ENCODE measurements at regions not wholly inside any gene's neighbourhood (a gene's known extent, or its start where the extent isn't known, plus 50 kb on each side); places are given as distances from the start of the nearest gene placed in this dataset.
A peak's percentile ranks its signal among the peaks of the same experiment; 100 is the strongest.

DNA sequence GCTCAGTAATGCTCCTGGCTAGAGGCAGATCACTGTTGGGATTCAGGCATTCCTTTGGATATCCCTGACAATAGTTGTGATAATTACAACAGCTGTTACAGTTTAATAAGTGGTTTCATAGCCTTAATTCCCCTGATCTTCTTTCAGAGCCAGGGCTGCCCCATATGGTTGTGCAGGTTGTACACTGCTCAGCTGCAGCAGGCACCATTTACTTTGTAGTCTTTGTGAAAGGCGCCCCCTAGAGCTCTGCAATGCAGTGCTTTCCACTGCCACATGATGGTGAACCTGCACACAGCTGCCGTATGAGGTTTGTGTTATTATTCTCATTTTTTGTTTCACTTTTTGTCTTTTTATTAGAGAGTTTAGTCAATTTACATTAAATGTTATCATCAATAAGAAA, 239.1 kb downstream of the KCNS3 start:
- no peak overlapping the region for H4K5ac ChIP-seq (ENCODE audit: low read depth, low read length)
- no peaks in the 10 kb centered on the region for H3K79me1 ChIP-seq (ENCODE audit: low read depth in 1 of 2, low read length in 2 of 2)
- no peaks in the 10 kb centered on the region for H3K36me3 ChIP-seq (ENCODE audit: control insufficient read depth, insufficient read depth, low read length)
- H2AK5ac ChIP-seq (ENCODE audit: low read depth, low read length): no peak overlapping the region
- no CpG with 5 or more reads among the region's 2 CpGs for WGBS, 2 experiments (ENCODE audit: extremely low coverage in 2 of 2, insufficient read length in 1 of 2)
- no peak overlapping the region for H2BK120ac ChIP-seq (ENCODE audit: low read depth, low read length)
- ATAC-seq (ENCODE audit: low read depth) (peak; percentile 59), DNase-seq (peak; percentile 41)
- TF ChIP-seq, protein P1, sequence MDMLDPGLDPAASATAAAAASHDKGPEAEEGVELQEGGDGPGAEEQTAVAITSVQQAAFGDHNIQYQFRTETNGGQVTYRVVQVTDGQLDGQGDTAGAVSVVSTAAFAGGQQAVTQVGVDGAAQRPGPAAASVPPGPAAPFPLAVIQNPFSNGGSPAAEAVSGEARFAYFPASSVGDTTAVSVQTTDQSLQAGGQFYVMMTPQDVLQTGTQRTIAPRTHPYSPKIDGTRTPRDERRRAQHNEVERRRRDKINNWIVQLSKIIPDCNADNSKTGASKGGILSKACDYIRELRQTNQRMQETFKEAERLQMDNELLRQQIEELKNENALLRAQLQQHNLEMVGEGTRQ (IDR thresholded peaks at IDR 0.05; ENCODE audit: low read depth, low read length): no peak
- TF ChIP-seq, protein P2, sequence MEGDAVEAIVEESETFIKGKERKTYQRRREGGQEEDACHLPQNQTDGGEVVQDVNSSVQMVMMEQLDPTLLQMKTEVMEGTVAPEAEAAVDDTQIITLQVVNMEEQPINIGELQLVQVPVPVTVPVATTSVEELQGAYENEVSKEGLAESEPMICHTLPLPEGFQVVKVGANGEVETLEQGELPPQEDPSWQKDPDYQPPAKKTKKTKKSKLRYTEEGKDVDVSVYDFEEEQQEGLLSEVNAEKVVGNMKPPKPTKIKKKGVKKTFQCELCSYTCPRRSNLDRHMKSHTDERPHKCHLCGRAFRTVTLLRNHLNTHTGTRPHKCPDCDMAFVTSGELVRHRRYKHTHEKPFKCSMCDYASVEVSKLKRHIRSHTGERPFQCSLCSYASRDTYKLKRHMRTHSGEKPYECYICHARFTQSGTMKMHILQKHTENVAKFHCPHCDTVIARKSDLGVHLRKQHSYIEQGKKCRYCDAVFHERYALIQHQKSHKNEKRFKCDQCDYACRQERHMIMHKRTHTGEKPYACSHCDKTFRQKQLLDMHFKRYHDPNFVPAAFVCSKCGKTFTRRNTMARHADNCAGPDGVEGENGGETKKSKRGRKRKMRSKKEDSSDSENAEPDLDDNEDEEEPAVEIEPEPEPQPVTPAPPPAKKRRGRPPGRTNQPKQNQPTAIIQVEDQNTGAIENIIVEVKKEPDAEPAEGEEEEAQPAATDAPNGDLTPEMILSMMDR (conservative IDR thresholded peaks at IDR 0.05; ENCODE audit: low read depth, low read length): peak; percentile 88
- TF ChIP-seq RAD21 (IDR thresholded peaks at IDR 0.05; ENCODE audit: low read length): peak; percentile 59
- no peak for TF ChIP-seq ELK1 (IDR thresholded peaks at IDR 0.05; ENCODE audit: borderline replicate concordance, low read depth, low read length)
- TF ChIP-seq RFX5 (IDR thresholded peaks at IDR 0.05; ENCODE audit: low read depth, low read length): no peak
- TF ChIP-seq SMC3 (IDR thresholded peaks at IDR 0.05; ENCODE audit: low read depth, low read length): peak; percentile 59
- TF ChIP-seq CEBPB (IDR thresholded peaks at IDR 0.05; ENCODE audit: low read depth, low read length): no peak
- H3K56ac ChIP-seq (ENCODE audit: extremely low read depth, insufficient read depth, low read length): no peak overlapping the region
- no peak overlapping the region for H4K8ac ChIP-seq (ENCODE audit: low read depth in 2 of 2, low read length in 2 of 2)
- H3K23ac ChIP-seq (ENCODE audit: low read depth, low read length): no peak overlapping the region
- no peak overlapping the region for H3K4me2 ChIP-seq (ENCODE audit: low read depth, low read length)
- H3K4ac ChIP-seq (ENCODE audit: low read depth, low read length): no peak overlapping the region
- no TSS peak for BruUV-seq (replicated peaks)
- dilution Hi-C loops (cut with HindIII; ENCODE audit: low sequenced_read_pairs, unreplicated experiment): no loop called here
- intact Hi-C loops (cut with micrococcal nuclease): loop anchor here (1.0 kb wide), 1 partner anchor 266 kb away; no protein-coding TSS in a partner anchor
- no peaks in the 10 kb centered on the region for H3K4me1 ChIP-seq (ENCODE audit: control insufficient read depth, insufficient read depth, low read length)
- no peak overlapping the region for H2BK20ac ChIP-seq (ENCODE audit: low read depth, low read length)
- no peaks in the 10 kb centered on the region for H4K20me1 ChIP-seq (ENCODE audit: insufficient read depth, low read length)
- no peak overlapping the region for H2AK9ac ChIP-seq (replicated peaks; ENCODE audit: low read depth, low read length, poor library complexity)
- no peak overlapping the region for H3K9ac ChIP-seq (ENCODE audit: low read depth, low read length)
- no peak overlapping the region for H3K14ac ChIP-seq (replicated peaks; ENCODE audit: low read depth, low read length)
- H3K4me3 ChIP-seq (ENCODE audit: insufficient read depth, low read depth, low read length): no peak overlapping the region
- H3K27ac ChIP-seq (ENCODE audit: insufficient read depth, low read length): no peak overlapping the region
- no peaks in the 10 kb centered on the region for H3K27me3 ChIP-seq (ENCODE audit: control insufficient read depth, insufficient read depth, low read length)
- no peaks in the 10 kb centered on the region for H3K9me3 ChIP-seq (ENCODE audit: control insufficient read depth, insufficient read depth, low read length)
- in situ Hi-C loops (cut with MboI; ENCODE audit: low sequenced_read_pairs): no loop called here
- POLR2A ChIA-PET (ENCODE audit: unreplicated experiment): no interaction called here
- no peak overlapping the region for H2AFZ ChIP-seq (replicated peaks; ENCODE audit: low read length, poor library complexity)
- CTCF ChIA-PET: interaction anchor here (0.6 to 2.1 kb wide), 9 partner anchors 9 to 268 kb away, joined by 3 to 6 read pairs (median 4); no protein-coding TSS in a partner anchor
- H4K91ac ChIP-seq (ENCODE audit: insufficient read depth, low read depth, low read length): no peak overlapping the region
- H2BK15ac ChIP-seq (ENCODE audit: low read depth, low read length): no peak overlapping the region
- H3K18ac ChIP-seq (ENCODE audit: low read depth, low read length): no peak overlapping the region
- H2BK5ac ChIP-seq (ENCODE audit: low read depth, low read length, poor library complexity, severe bottlenecking): no peak overlapping the region
- H3K9me1 ChIP-seq (ENCODE audit: insufficient read depth, low read length): no peaks in the 10 kb centered on the region; the same call in 1 of the 2 replicates

Measured in IMR-90 (cell line).